ENCODE measurements at regions not wholly inside any gene's neighbourhood (a gene's known extent, or its start where the extent isn't known, plus 50 kb on each side); places are given as distances from the start of the nearest gene placed in this dataset.
A peak's percentile ranks its signal among the peaks of the same experiment; 100 is the strongest.

GRCh38 chr10:129029851-129030602, 437.0 kb upstream of the MGMT start:
- Mint-ChIP-seq H3K9me3 (no peaks in the 10 kb centered on the region), H3K4me3 (no peak overlapping the region), H3K4me1 (ENCODE audit: low read depth) (peaks cover 11% of the 10 kb centered on the region), H3K27me3 (peaks cover 21% of the 10 kb centered on the region), H3K27ac (no peak overlapping the region), H3K36me3 (ENCODE audit: low read depth) (no peaks in the 10 kb centered on the region)
- DNase-seq: no peak

- Mint-ChIP-seq H3K4me1 (ENCODE audit: low read depth) (peaks cover 15% of the 10 kb centered on the region), H3K27me3 (peaks cover 24% of the 10 kb centered on the region), H3K36me3 (ENCODE audit: low read depth) (no peaks in the 10 kb centered on the region), H3K9me3 (no peaks in the 10 kb centered on the region), H3K4me3 (no peak overlapping the region), H3K27ac (no peak overlapping the region)
- DNase-seq: no peak
Observed at GRCh38 chr10:129030603-129030895, 436.5 kb upstream of the MGMT start.

- peak; percentile 62 for DNase-seq
- Mint-ChIP-seq H3K9me3 (no peaks in the 10 kb centered on the region), H3K27me3 (peaks cover 30% of the 10 kb centered on the region), H3K4me1 (ENCODE audit: low read depth) (peaks cover 21% of the 10 kb centered on the region), H3K4me3 (no peak overlapping the region), H3K36me3 (ENCODE audit: low read depth) (no peaks in the 10 kb centered on the region), H3K27ac (no peak overlapping the region)
Observed at GRCh38 chr10:129030996-129031843, 435.8 kb upstream of the MGMT start.

- DNase-seq: no peak
- H3K4me1 Mint-ChIP-seq (ENCODE audit: low read depth): peaks cover 25% of the 10 kb centered on the region
- peaks cover 33% of the 10 kb centered on the region for H3K27me3 Mint-ChIP-seq
- no peak overlapping the region for H3K4me3 Mint-ChIP-seq
- no peaks in the 10 kb centered on the region for H3K36me3 Mint-ChIP-seq (ENCODE audit: low read depth)
- no peaks in the 10 kb centered on the region for H3K9me3 Mint-ChIP-seq
- H3K27ac Mint-ChIP-seq: no peak overlapping the region
Observed at GRCh38 chr10:129031844-129032150, 435.2 kb upstream of the MGMT start.

- Mint-ChIP-seq H3K4me1 (ENCODE audit: low read depth) (peaks cover 30% of the 10 kb centered on the region), H3K4me3 (no peak overlapping the region), H3K27me3 (peaks cover 33% of the 10 kb centered on the region), H3K27ac (no peak overlapping the region), H3K9me3 (no peaks in the 10 kb centered on the region), H3K36me3 (ENCODE audit: low read depth) (no peaks in the 10 kb centered on the region)
- DNase-seq: no peak
Observed at GRCh38 chr10:129032372-129033313, 434.4 kb upstream of the MGMT start.

GRCh38 chr10:129033340-129033739, 433.7 kb upstream of the MGMT start:
- Mint-ChIP-seq H3K4me1 (ENCODE audit: low read depth) (peaks cover 30% of the 10 kb centered on the region), H3K27ac (no peak overlapping the region), H3K36me3 (ENCODE audit: low read depth) (no peaks in the 10 kb centered on the region), H3K9me3 (no peaks in the 10 kb centered on the region), H3K27me3 (peaks cover 35% of the 10 kb centered on the region), H3K4me3 (no peak overlapping the region)
- no peak for DNase-seq

- no peak overlapping the region for H3K27ac Mint-ChIP-seq
- peaks cover 35% of the 10 kb centered on the region for H3K27me3 Mint-ChIP-seq
- H3K9me3 Mint-ChIP-seq: no peaks in the 10 kb centered on the region
- no peak overlapping the region for H3K4me3 Mint-ChIP-seq
- no peaks in the 10 kb centered on the region for H3K36me3 Mint-ChIP-seq (ENCODE audit: low read depth)
- DNase-seq: no peak
- H3K4me1 Mint-ChIP-seq (ENCODE audit: low read depth): peaks cover 30% of the 10 kb centered on the region
Observed at GRCh38 chr10:129033790-129034272, 433.2 kb upstream of the MGMT start.

- H3K36me3 Mint-ChIP-seq (ENCODE audit: low read depth): no peaks in the 10 kb centered on the region
- H3K27ac Mint-ChIP-seq: peak overlapping the region; percentile 7
- peaks cover 30% of the 10 kb centered on the region for H3K4me1 Mint-ChIP-seq (ENCODE audit: low read depth)
- peak overlapping the region; percentile 48 for H3K4me3 Mint-ChIP-seq
- peaks cover 37% of the 10 kb centered on the region for H3K27me3 Mint-ChIP-seq
- no peaks in the 10 kb centered on the region for H3K9me3 Mint-ChIP-seq
- peak; percentile 40 for DNase-seq
Observed at GRCh38 chr10:129035052-129035827, 431.8 kb upstream of the MGMT start.

GRCh38 chr10:129038522-129038921, 428.5 kb upstream of the MGMT start:
- H3K36me3 Mint-ChIP-seq (ENCODE audit: low read depth): no peaks in the 10 kb centered on the region
- peaks cover 37% of the 10 kb centered on the region for H3K4me1 Mint-ChIP-seq (ENCODE audit: low read depth)

GRCh38 chr10:129039406-129040370, 427.4 kb upstream of the MGMT start:
- Mint-ChIP-seq H3K36me3 (ENCODE audit: low read depth) (no peaks in the 10 kb centered on the region), H3K4me3 (no peak overlapping the region), H3K27ac (no peak overlapping the region), H3K4me1 (ENCODE audit: low read depth) (peaks cover 31% of the 10 kb centered on the region), H3K27me3 (peaks cover 33% of the 10 kb centered on the region), H3K9me3 (no peaks in the 10 kb centered on the region)
- DNase-seq: no peak

More at GRCh38 chr10:129038522-129038921, 428.5 kb upstream of the MGMT start:
- Mint-ChIP-seq H3K4me3 (no peak overlapping the region), H3K27me3 (peaks cover 38% of the 10 kb centered on the region), H3K27ac (no peak overlapping the region), H3K9me3 (no peaks in the 10 kb centered on the region)
- no peak for DNase-seq

GRCh38 chr10:129040377-129040776, 426.7 kb upstream of the MGMT start:
- Mint-ChIP-seq H3K4me3 (no peak overlapping the region), H3K9me3 (no peaks in the 10 kb centered on the region), H3K27me3 (peaks cover 32% of the 10 kb centered on the region), H3K4me1 (ENCODE audit: low read depth) (peaks cover 28% of the 10 kb centered on the region), H3K27ac (no peak overlapping the region), H3K36me3 (ENCODE audit: low read depth) (no peaks in the 10 kb centered on the region)
- DNase-seq: no peak

- H3K27ac Mint-ChIP-seq: no peak overlapping the region
- no peak overlapping the region for H3K4me3 Mint-ChIP-seq
- DNase-seq: no peak
- H3K9me3 Mint-ChIP-seq: no peaks in the 10 kb centered on the region
- H3K27me3 Mint-ChIP-seq: peaks cover 21% of the 10 kb centered on the region
- no peaks in the 10 kb centered on the region for H3K36me3 Mint-ChIP-seq (ENCODE audit: low read depth)
- peaks cover 15% of the 10 kb centered on the region for H3K4me1 Mint-ChIP-seq (ENCODE audit: low read depth)
Observed at GRCh38 chr10:129041916-129042315, 425.1 kb upstream of the MGMT start.

Data from activated T-cell treated with anti-CD3 and anti-CD28 coated beads, Interleukin-2, amount 50 U/mL, for 24 hours (primary cell).